PC-3 (cell line): ENCODE measurements at regions not wholly inside any gene's neighbourhood (a gene's known extent, or its start where the extent isn't known, plus 50 kb on each side); places are given as distances from the start of the nearest gene placed in this dataset.
A peak's percentile ranks its signal among the peaks of the same experiment; 100 is the strongest.

Experiments
- ATAC-seq: fragments of 200-7000 bp; cut with Tn5 transposase; 2 replicates; pipeline ENCODE4 v1.9.1; 2020; ENCODE audit warnings: mild to moderate bottlenecking, moderate library complexity
- BruUV-seq: library from RNA; stranded (reverse); fragments of 400-500 nt; replicated peaks from 2 replicates; lab custom pipeline; 2021; lab: Mats Ljungman, UMichigan
- CTCF ChIA-PET: fragments of 300-600 bp; sonication (Branson Sonifier 250); formaldehyde crosslinking; loops from one replicate; lab custom pipeline; 2022; ENCODE audit warnings: antibody characterized with exemption; lab: Charles Lee
- POLR2A ChIA-PET: fragments of 300-600 bp; sonication (Branson Sonifier 250); formaldehyde crosslinking; loops from one replicate; lab custom pipeline; 2022; ENCODE audit warnings: antibody characterized with exemption; ENCODE audit not compliant: unreplicated experiment; lab: Charles Lee
- DNase-seq: peaks from one replicate; pipeline ENCODE4 v3.0.0-alpha.2; 2015
- H2AFZ ChIP-seq: fragments of 300-600 bp; sonication (generic); 2 replicates; pipeline ENCODE4 v1.6.0; 2016; ENCODE audit warnings: antibody characterized with exemption, low read length
- H3F3A ChIP-seq: fragments of 300-600 bp; sonication (generic); one replicate; pipeline ENCODE4 v1.6.0; 2017; ENCODE audit warnings: antibody characterized with exemption, low read length, control low read depth, mild to moderate bottlenecking; ENCODE audit not compliant: unreplicated experiment
- H3K27ac ChIP-seq: fragments of 300-600 bp; sonication (generic); 2 replicates; pipeline ENCODE4 v1.5.1; 2016; ENCODE audit warnings: mild to moderate bottlenecking, low read length
- H3K27me3 ChIP-seq: fragments of 300-600 bp; sonication (generic); 2 replicates; pipeline ENCODE4 v1.6.1; 2016; ENCODE audit warnings: low read length, mixed read lengths
- H3K36me3 ChIP-seq: fragments of 300-600 bp; sonication (generic); 2 replicates; pipeline ENCODE4 v1.6.1; 2016; ENCODE audit warnings: low read depth, mixed run types, low read length, mixed read lengths
- H3K4me1 ChIP-seq: fragments of 300-600 bp; sonication (generic); 2 replicates; pipeline ENCODE4 v1.5.1; 2016; ENCODE audit warnings: low read length; ENCODE audit not compliant: insufficient read depth
- H3K4me2 ChIP-seq: fragments of 300-600 bp; sonication (generic); 2 replicates; pipeline ENCODE4 v1.6.0; 2016; ENCODE audit warnings: low read length
- H3K4me3 ChIP-seq: fragments of 300-600 bp; sonication (generic); 2 replicates; pipeline ENCODE4 v1.5.1; 2016; ENCODE audit warnings: mild to moderate bottlenecking, low read length, mixed read lengths
- H3K79me2 ChIP-seq: fragments of 300-600 bp; sonication (generic); 2 replicates; pipeline ENCODE4 v1.6.1; 2017; ENCODE audit warnings: low read length, mixed read lengths
- H3K9ac ChIP-seq: fragments of 300-600 bp; sonication (generic); 2 replicates; pipeline ENCODE4 v1.6.0; 2016; ENCODE audit warnings: mild to moderate bottlenecking, low read length
- H3K9me2 ChIP-seq: fragments of 300-600 bp; sonication (generic); replicated peaks from 2 replicates; pipeline ENCODE4 v1.6.1; 2016; ENCODE audit warnings: mixed run types, low read length, mixed read lengths
- H3K9me3 ChIP-seq: fragments of 300-600 bp; sonication (generic); 2 replicates; pipeline ENCODE4 v1.6.1; 2016; ENCODE audit warnings: low read length, mixed read lengths
- H4K20me1 ChIP-seq: fragments of 300-600 bp; sonication (generic); 2 replicates; pipeline ENCODE4 v1.6.1; 2016; ENCODE audit warnings: low read length, mixed read lengths
- CTCF ChIP-seq: fragments of 300-600 bp; sonication (generic); conservative IDR thresholded peaks from 2 replicates; pipeline ENCODE4 v1.5.1; 2017; ENCODE audit warnings: antibody characterized with exemption, low read depth, mild to moderate bottlenecking, low read length
- EZH2 ChIP-seq: fragments of 300-600 bp; sonication (generic); IDR thresholded peaks from one replicate; pipeline ENCODE4 v1.6.1; 2017; ENCODE audit warnings: antibody characterized with exemption, mild to moderate bottlenecking, low read length; ENCODE audit not compliant: unreplicated experiment
- EZH2phosphoT487 ChIP-seq: fragments of 300-600 bp; sonication (generic); IDR thresholded peaks from 2 replicates; pipeline ENCODE4 v1.6.1; 2018; ENCODE audit warnings: mild to moderate bottlenecking, antibody characterized with exemption, low read length, borderline replicate concordance
- intact Hi-C: fragments of 100-400 bp; cut with micrococcal nuclease; formaldehyde crosslinking; loops from 2 replicates; pipeline ENCODE4 v1.9.0; 2023

DNA sequence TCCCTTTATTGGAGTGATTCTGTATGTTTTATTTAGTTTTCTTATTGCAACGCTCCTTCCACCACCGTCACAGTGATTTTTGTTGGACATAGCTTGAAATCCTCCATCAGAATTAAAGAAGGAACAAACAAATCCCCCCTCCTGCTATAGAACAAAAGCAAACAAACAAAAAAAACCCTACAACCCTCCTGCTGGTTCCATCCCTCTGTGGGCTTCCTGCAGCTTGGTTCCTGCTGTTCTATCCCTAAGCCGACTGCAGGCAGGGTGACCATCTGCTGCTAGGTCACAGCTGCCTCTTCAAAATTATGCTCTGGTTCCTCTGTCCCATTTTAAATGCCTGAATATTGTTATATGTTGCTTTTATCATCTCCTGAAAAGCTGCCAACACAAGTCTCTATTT, 116.8 kb upstream of the AGA start:
- DNase-seq (no peak), ATAC-seq (no peak)
- Histone ChIP-seq H3K79me2 (no peaks in the 10 kb centered on the region), H3K4me3 (no peak overlapping the region), H3K27me3 (no peaks in the 10 kb centered on the region), H3K9me3 (no peaks in the 10 kb centered on the region), H4K20me1 (no peaks in the 10 kb centered on the region), H2AFZ (no peak overlapping the region), H3K27ac (no peak overlapping the region), H3K4me1 (no peaks in the 10 kb centered on the region), H3K4me2 (no peak overlapping the region), H3K9ac (no peak overlapping the region), H3F3A (no peaks in the 10 kb centered on the region), H3K36me3 (no peaks in the 10 kb centered on the region), H3K9me2 (no peaks in the 10 kb centered on the region)
- TF ChIP-seq EZH2phosphoT487 (no peak), EZH2 (no peak), CTCF (no peak)
- no TSS peak for BruUV-seq
- ChIA-PET CTCF (no interaction called here), POLR2A (no interaction called here)
- intact Hi-C loops, result loop anchor here (5.0 kb wide), 1 partner anchor 1748 kb away; no protein-coding TSS in a partner anchor

GRCh38 chr4:177562163-177562562, 119.9 kb upstream of the AGA start:
- H3K4me3 ChIP-seq, result no peak overlapping the region
- no peak overlapping the region for H3K9ac ChIP-seq
- no peaks in the 10 kb centered on the region for H3K9me3 ChIP-seq
- no peak overlapping the region for H3K4me2 ChIP-seq
- H2AFZ ChIP-seq, result no peak overlapping the region
- no peaks in the 10 kb centered on the region for H3K4me1 ChIP-seq
- no peaks in the 10 kb centered on the region for H3K79me2 ChIP-seq
- no peaks in the 10 kb centered on the region for H3K27me3 ChIP-seq
- ChIA-PET CTCF (no interaction called here), POLR2A (no interaction called here)
- H3K9me2 ChIP-seq, result no peaks in the 10 kb centered on the region
- intact Hi-C loops, result loop anchor here (10.0 kb wide), 1 partner anchor 83 kb away; no protein-coding TSS in a partner anchor
- no peaks in the 10 kb centered on the region for H3F3A ChIP-seq
- no peaks in the 10 kb centered on the region for H4K20me1 ChIP-seq
- no peak overlapping the region for H3K27ac ChIP-seq
- H3K36me3 ChIP-seq, result no peaks in the 10 kb centered on the region
- TF ChIP-seq EZH2phosphoT487 (no peak), EZH2 (no peak), CTCF (no peak)
- BruUV-seq, result no TSS peak
- no peak for ATAC-seq
- no peak for DNase-seq

GRCh38 chr4:177562859-177563258, 120.6 kb upstream of the AGA start:
- ChIA-PET POLR2A (no interaction called here), CTCF (no interaction called here)
- H3K27ac ChIP-seq, result no peak overlapping the region
- no peaks in the 10 kb centered on the region for H4K20me1 ChIP-seq
- intact Hi-C loops, result loop anchor here (10.0 kb wide), 1 partner anchor 82 kb away; no protein-coding TSS in a partner anchor
- no peaks in the 10 kb centered on the region for H3K79me2 ChIP-seq
- no TSS peak for BruUV-seq
- H3K9me3 ChIP-seq, result no peaks in the 10 kb centered on the region
- H2AFZ ChIP-seq, result no peak overlapping the region
- no peaks in the 10 kb centered on the region for H3K27me3 ChIP-seq
- H3F3A ChIP-seq, result no peaks in the 10 kb centered on the region
- H3K4me3 ChIP-seq, result no peak overlapping the region
- H3K36me3 ChIP-seq, result no peaks in the 10 kb centered on the region
- TF ChIP-seq EZH2phosphoT487, result no peak
- TF ChIP-seq CTCF, result no peak
- TF ChIP-seq EZH2, result no peak
- H3K4me1 ChIP-seq, result no peaks in the 10 kb centered on the region
- peak; percentile 56; the same call in 1 of the 2 replicates for ATAC-seq
- peak; percentile 43 for DNase-seq
- no peak overlapping the region for H3K9ac ChIP-seq
- H3K4me2 ChIP-seq, result no peak overlapping the region
- H3K9me2 ChIP-seq, result no peaks in the 10 kb centered on the region
